ENCODE measurements at regions not wholly inside any gene's neighbourhood (a gene's known extent, or its start where the extent isn't known, plus 50 kb on each side); places are given as distances from the start of the nearest gene placed in this dataset.

DNA sequence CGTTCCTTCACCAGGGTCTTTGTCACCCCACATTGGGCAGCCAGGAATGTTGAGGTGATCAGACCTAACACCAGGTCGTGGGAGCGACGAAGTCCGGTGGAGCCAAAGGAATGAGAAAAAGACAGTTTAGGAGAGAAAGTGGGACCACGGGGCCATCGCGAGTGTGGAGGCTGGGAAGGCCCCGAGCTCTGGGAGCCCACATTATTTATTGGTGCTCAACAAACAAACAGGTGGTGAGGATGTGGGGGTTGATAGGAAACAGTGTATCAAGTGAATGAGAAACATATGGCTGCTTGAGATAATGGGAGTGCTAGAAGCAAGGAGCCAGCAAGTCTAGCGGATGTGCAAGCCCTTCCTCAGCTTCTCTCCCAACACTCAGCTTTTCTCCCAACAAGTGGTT, 287.1 kb upstream of the SGK1 start:
- H3K4me1 ChIP-seq, result no peaks in the 10 kb centered on the region
- no peak overlapping the region for H3K4me3 ChIP-seq
- intact Hi-C loops (cut with DNase I; ENCODE audit: low total_unique reads), result no loop called here
- no peak for DNase-seq
- 94 to 95% (median 95%) methylated on average over 10 of the region's 10 CpGs for WGBS, 5 donors
- no peak overlapping the region for H3K27ac ChIP-seq
- H3K9me3 ChIP-seq, result peaks cover 0 to 17% (median 8%) of the 10 kb centered on the region in 4 donors
- H3K27me3 ChIP-seq, result no peaks in the 10 kb centered on the region
- H3K36me3 ChIP-seq, result no peaks in the 10 kb centered on the region
- TF ChIP-seq POLR2AphosphoS5 (IDR thresholded peaks at IDR 0.05), result no peak
- no peak for TF ChIP-seq POLR2A (IDR thresholded peaks at IDR 0.05)
- TF ChIP-seq, protein P1, sequence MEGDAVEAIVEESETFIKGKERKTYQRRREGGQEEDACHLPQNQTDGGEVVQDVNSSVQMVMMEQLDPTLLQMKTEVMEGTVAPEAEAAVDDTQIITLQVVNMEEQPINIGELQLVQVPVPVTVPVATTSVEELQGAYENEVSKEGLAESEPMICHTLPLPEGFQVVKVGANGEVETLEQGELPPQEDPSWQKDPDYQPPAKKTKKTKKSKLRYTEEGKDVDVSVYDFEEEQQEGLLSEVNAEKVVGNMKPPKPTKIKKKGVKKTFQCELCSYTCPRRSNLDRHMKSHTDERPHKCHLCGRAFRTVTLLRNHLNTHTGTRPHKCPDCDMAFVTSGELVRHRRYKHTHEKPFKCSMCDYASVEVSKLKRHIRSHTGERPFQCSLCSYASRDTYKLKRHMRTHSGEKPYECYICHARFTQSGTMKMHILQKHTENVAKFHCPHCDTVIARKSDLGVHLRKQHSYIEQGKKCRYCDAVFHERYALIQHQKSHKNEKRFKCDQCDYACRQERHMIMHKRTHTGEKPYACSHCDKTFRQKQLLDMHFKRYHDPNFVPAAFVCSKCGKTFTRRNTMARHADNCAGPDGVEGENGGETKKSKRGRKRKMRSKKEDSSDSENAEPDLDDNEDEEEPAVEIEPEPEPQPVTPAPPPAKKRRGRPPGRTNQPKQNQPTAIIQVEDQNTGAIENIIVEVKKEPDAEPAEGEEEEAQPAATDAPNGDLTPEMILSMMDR (IDR thresholded peaks at IDR 0.05), result no peak
- TF ChIP-seq EP300 (IDR thresholded peaks at IDR 0.05), result no peak

DNA sequence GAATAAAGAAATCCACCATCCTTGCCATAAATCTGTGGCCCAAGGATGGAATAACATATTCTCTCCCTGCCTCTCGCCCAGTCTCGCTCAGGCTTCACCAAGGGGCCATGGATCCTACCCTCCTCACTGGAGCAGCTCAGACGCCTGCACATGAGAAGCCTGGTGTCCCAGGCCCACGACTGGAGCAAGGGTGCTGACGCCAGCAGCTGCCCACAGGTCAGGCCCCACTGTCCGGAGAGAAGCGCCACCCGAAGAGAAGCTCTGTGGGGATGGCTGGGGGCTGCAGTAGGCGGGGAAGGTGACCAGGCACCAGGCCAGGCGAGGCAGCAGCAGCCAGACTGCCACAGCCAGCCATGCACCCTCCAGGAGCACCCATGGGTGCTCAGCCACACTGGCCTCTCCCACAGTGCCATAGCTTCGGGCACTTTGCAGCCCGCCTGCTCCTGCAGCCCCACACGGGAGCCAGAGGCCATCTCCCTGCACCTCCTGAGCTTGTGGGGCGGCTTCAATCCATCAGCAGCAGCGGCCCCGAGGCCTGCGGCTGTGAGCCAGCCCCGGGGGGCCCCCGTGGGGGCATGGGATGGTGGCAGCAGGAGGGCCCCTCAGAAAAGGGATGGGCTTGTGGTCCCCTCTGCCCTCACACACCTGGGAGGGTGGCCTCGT, 286.2 kb upstream of the SGK1 start:
- Histone ChIP-seq H3K27ac (no peak overlapping the region), H3K4me3 (no peak overlapping the region), H3K4me1 (peaks cover 0 to 3% (median 0%) of the 10 kb centered on the region in 4 donors), H3K36me3 (no peaks in the 10 kb centered on the region), H3K9me3 (peaks cover 0 to 18% (median 8%) of the 10 kb centered on the region in 4 donors), H3K27me3 (no peaks in the 10 kb centered on the region)
- TF ChIP-seq POLR2A (IDR thresholded peaks at IDR 0.05) (no peak), EP300 (IDR thresholded peaks at IDR 0.05) (no peak), POLR2AphosphoS5 (IDR thresholded peaks at IDR 0.05) (no peak)
- TF ChIP-seq, protein P1 (IDR thresholded peaks at IDR 0.05), result no peak
- intact Hi-C loops (cut with DNase I; ENCODE audit: low total_unique reads), result no loop called here
- no peak for DNase-seq
- 87 to 92% (median 88%) methylated on average over 9 to 20 of the region's 20 CpGs for WGBS, 5 donors

DNA sequence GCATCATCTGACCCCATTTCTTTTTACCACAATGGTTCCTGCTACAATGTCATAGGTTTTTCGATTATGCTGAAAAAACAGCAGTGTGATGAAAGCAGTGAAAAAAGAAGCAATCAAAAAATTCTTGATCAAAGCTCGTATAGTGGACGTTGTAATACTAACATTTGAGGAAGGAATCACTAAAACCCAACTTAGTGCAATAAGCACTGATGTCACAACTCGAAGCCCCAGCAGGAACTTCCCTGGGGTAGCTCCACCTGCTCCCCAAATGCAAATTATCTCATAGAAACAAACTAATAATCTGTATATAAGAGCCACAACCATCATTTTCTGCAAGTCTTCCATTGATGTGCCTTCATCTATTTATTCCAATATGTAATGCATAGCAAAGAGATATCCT, 285.6 kb upstream of the SGK1 start:
- Histone ChIP-seq H3K27me3 (no peaks in the 10 kb centered on the region), H3K4me1 (peaks cover 0 to 3% (median 0%) of the 10 kb centered on the region in 4 donors), H3K36me3 (no peaks in the 10 kb centered on the region), H3K27ac (no peak overlapping the region), H3K9me3 (peaks cover 0 to 18% (median 8%) of the 10 kb centered on the region in 4 donors), H3K4me3 (no peak overlapping the region)
- intact Hi-C loops (cut with DNase I; ENCODE audit: low total_unique reads), result no loop called here
- TF ChIP-seq POLR2AphosphoS5 (IDR thresholded peaks at IDR 0.05) (no peak), POLR2A (IDR thresholded peaks at IDR 0.05) (no peak), EP300 (IDR thresholded peaks at IDR 0.05) (no peak)
- TF ChIP-seq, protein P1 (IDR thresholded peaks at IDR 0.05), result no peak
- WGBS, 5 donors, result 77 to 93% (median 88%) methylated on average over 4 of the region's 4 CpGs
- no peak for DNase-seq

DNA sequence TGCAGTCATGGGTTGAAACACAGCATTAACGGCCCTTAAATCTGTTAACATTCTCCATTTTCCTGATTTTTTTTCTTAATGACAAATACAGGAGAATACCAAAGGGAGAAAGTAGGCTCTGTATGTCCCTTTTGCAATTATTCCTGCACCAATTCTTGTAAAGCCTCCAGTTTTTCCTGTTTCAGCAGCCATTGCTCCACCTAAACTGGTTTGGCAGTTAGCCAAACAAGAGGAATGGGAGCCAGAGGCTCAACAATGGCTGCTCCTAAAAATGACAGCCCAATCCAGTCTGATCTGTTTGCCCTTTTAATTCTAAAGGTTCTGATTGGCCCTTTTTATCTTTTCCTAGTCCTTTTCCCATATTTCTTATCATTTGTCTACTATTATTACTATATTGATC, 284.2 kb upstream of the SGK1 start:
- DNase-seq, result no peak
- no peaks in the 10 kb centered on the region for H3K27me3 ChIP-seq
- intact Hi-C loops (cut with DNase I; ENCODE audit: low total_unique reads), result no loop called here
- peaks cover 0 to 3% (median 0%) of the 10 kb centered on the region in 4 donors for H3K4me1 ChIP-seq
- H3K27ac ChIP-seq, result no peak overlapping the region
- TF ChIP-seq, protein P1 (IDR thresholded peaks at IDR 0.05), result no peak
- H3K9me3 ChIP-seq, result peaks cover 0 to 18% (median 8%) of the 10 kb centered on the region in 4 donors
- WGBS, 5 donors, result 52 to 86% (median 71%) methylated on average over 1 of the region's 1 CpG
- H3K36me3 ChIP-seq, result no peaks in the 10 kb centered on the region
- H3K4me3 ChIP-seq, result no peak overlapping the region
